Activated CD4-positive, alpha-beta memory T cell treated with anti-CD3 and anti-CD28 coated beads for 36 hours (primary cell): ENCODE measurements at regions not wholly inside any gene's neighbourhood (a gene's known extent, or its start where the extent isn't known, plus 50 kb on each side); places are given as distances from the start of the nearest gene placed in this dataset.

Source experiments
- CTCF ChIA-PET: fragments of 350-600 bp; sonication (Branson Sonifier 250); formaldehyde crosslinking; loops from one replicate; lab custom pipeline; 2021; ENCODE audit warnings: antibody characterized with exemption, inconsistent platforms; lab: Charles Lee
- POLR2A ChIA-PET: fragments of 350-600 bp; sonication (Branson Sonifier 250); formaldehyde crosslinking; loops from one replicate; lab custom pipeline; 2021; ENCODE audit warnings: antibody characterized with exemption; lab: Charles Lee
- DNase-seq: peaks from one replicate; pipeline ENCODE4 v3.0.0-alpha.2; 2020
- H3K27ac Mint-ChIP-seq: one replicate; pipeline ENCODE4 v1.8.0; 2021; ENCODE audit warnings: mixed read lengths
- H3K27me3 Mint-ChIP-seq: one replicate; pipeline ENCODE4 v1.8.0; 2021; ENCODE audit warnings: mixed read lengths
- H3K36me3 Mint-ChIP-seq: one replicate; pipeline ENCODE4 v1.8.0; 2021; ENCODE audit warnings: mixed read lengths
- H3K4me1 Mint-ChIP-seq: one replicate; pipeline ENCODE4 v1.8.0; 2021; ENCODE audit warnings: low read depth, mixed read lengths
- H3K4me3 Mint-ChIP-seq: one replicate; pipeline ENCODE4 v1.8.0; 2021; ENCODE audit warnings: mild to moderate bottlenecking, mixed read lengths
- H3K9me3 Mint-ChIP-seq: one replicate; pipeline ENCODE4 v1.8.0; 2021; ENCODE audit warnings: mixed read lengths
- intact Hi-C: fragments of 100-400 bp; cut with micrococcal nuclease; formaldehyde crosslinking; loops from one replicate; pipeline ENCODE4 v1.15.1; 2023

GRCh38 chr12:14157088-14157747, 175.8 kb upstream of the GRIN2B start:
- no peaks in the 10 kb centered on the region for H3K9me3 Mint-ChIP-seq
- H3K4me1 Mint-ChIP-seq: no peaks in the 10 kb centered on the region
- peaks cover 2% of the 10 kb centered on the region for H3K36me3 Mint-ChIP-seq
- POLR2A ChIA-PET: no interaction called here
- H3K27ac Mint-ChIP-seq: no peak overlapping the region
- H3K27me3 Mint-ChIP-seq: peaks cover 2% of the 10 kb centered on the region
- H3K4me3 Mint-ChIP-seq: no peak overlapping the region
- intact Hi-C loops: no loop called here
- DNase-seq: no peak
- CTCF ChIA-PET: interaction anchor here (0.7 to 2.5 kb wide), 2 partner anchors 11 to 451 kb away, joined by 3 to 15 read pairs; no protein-coding TSS in a partner anchor

DNA sequence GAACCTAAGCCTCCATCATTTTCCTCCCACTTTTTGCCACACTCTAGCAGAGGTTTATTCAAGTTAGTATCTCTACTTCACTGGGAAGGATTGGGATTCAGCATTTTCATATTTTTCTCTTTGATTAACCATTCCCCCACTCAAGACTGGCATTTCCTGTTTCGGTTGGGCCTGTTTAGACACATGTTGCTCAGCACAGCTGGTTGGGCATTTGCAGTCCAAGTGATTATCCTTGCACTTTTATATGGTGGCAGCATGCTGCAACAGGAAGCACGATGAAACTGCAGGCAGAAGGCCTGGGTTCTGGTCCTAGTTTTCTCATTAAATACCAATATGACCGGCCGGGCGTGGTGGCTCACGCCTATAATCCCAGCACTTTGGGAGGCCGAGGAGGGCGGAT, 182.9 kb upstream of the GRIN2B start:
- no peaks in the 10 kb centered on the region for H3K9me3 Mint-ChIP-seq
- intact Hi-C loops: no loop called here
- DNase-seq: no peak
- ChIA-PET CTCF (no interaction called here), POLR2A (no interaction called here)
- no peaks in the 10 kb centered on the region for H3K4me1 Mint-ChIP-seq
- H3K36me3 Mint-ChIP-seq: no peaks in the 10 kb centered on the region
- H3K4me3 Mint-ChIP-seq: no peak overlapping the region
- H3K27me3 Mint-ChIP-seq: no peaks in the 10 kb centered on the region
- H3K27ac Mint-ChIP-seq: no peak overlapping the region

DNA sequence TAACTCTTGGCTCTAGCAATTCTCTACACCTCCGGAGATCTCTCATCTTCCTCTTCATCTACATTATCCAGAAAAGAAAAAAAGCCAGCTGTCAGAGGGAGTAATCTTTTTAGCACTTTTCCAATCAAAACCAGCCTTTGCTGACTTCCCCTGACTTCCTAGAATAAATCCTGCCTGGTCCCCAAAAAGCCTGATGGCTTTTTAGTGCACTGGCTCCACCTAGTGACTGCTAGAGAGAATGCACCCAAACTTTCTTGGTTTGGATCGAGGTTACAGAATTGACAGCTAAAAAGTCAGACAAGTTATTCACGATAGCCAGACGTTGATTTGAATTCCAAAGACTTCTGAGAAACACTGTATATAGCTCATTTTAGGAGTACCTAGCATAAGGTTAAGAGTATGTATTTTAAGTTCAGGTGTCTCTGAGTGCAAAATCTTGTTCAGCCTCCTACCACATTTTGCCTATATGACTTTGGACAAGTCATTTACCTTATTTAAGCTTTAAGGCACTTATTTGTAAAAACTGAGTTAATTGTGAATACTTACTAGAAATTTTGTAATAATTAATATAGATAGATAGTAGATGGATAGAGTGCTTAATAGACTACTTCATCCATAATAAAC, 185.7 kb upstream of the GRIN2B start:
- peaks cover 4% of the 10 kb centered on the region for H3K27me3 Mint-ChIP-seq
- H3K9me3 Mint-ChIP-seq: no peaks in the 10 kb centered on the region
- H3K36me3 Mint-ChIP-seq: no peaks in the 10 kb centered on the region
- H3K27ac Mint-ChIP-seq: no peak overlapping the region
- H3K4me1 Mint-ChIP-seq: no peaks in the 10 kb centered on the region
- intact Hi-C loops: loop anchor here (1.0 to 5.0 kb wide), 2 partner anchors 303 to 805 kb away; no protein-coding TSS in a partner anchor
- H3K4me3 Mint-ChIP-seq: no peak overlapping the region
- DNase-seq: peak; percentile 53
- ChIA-PET CTCF (interaction anchor here (0.6 to 3.7 kb wide), 38 partner anchors 9 to 1330 kb away, joined by 3 to 48 read pairs (median 3); partner anchors contain the start of gene FAM234B), POLR2A (no interaction called here)

- Mint-ChIP-seq H3K4me3 (no peak overlapping the region), H3K9me3 (no peaks in the 10 kb centered on the region), H3K27ac (no peak overlapping the region), H3K4me1 (no peaks in the 10 kb centered on the region), H3K36me3 (no peaks in the 10 kb centered on the region), H3K27me3 (peaks cover 4% of the 10 kb centered on the region)
- ChIA-PET POLR2A (no interaction called here), CTCF (interaction anchor here (2.6 to 3.7 kb wide), 2 partner anchors 305 to 891 kb away, joined by 12 to 48 read pairs; no protein-coding TSS in a partner anchor)
- intact Hi-C loops: loop anchor here (5.0 kb wide), 1 partner anchor 807 kb away; no protein-coding TSS in a partner anchor
- DNase-seq: no peak
Observed at GRCh38 chr12:14169281-14169680, 187.9 kb upstream of the GRIN2B start.

DNA sequence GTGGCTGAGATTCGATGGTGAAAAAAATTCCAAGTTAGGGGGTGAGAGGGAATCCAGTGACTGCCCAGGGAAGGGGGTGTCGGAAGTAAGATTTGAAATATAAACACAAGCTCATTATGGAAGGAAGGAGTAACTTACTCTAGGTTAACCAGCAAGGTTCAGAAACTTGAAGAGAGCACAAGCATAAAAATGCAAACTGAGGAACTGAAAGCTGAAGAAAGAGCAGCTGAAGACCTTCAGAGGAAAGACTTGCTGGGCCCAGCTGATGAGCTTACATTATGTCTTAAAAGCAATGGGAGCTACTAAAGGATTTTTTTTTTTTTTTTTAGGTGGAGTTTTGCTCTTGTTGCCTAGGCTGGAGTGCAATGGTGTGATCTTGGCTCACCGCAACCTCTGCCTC, 189.7 kb upstream of the GRIN2B start:
- no peak overlapping the region for H3K27ac Mint-ChIP-seq
- intact Hi-C loops: no loop called here
- ChIA-PET CTCF (interaction anchor here (0.6 kb wide), 1 partner anchor 694 kb away, joined by 3 read pairs; no protein-coding TSS in a partner anchor), POLR2A (no interaction called here)
- H3K27me3 Mint-ChIP-seq: peaks cover 4% of the 10 kb centered on the region
- no peaks in the 10 kb centered on the region for H3K4me1 Mint-ChIP-seq
- H3K4me3 Mint-ChIP-seq: no peak overlapping the region
- H3K36me3 Mint-ChIP-seq: no peaks in the 10 kb centered on the region
- DNase-seq: no peak
- H3K9me3 Mint-ChIP-seq: no peaks in the 10 kb centered on the region

GRCh38 chr12:14175206-14175605, 190.3 kb upstream of the ATF7IP start:
- no peak overlapping the region for H3K27ac Mint-ChIP-seq
- DNase-seq: no peak
- no peak overlapping the region for H3K4me3 Mint-ChIP-seq
- peaks cover 4% of the 10 kb centered on the region for H3K27me3 Mint-ChIP-seq
- ChIA-PET CTCF (no interaction called here), POLR2A (no interaction called here)
- no peaks in the 10 kb centered on the region for H3K9me3 Mint-ChIP-seq
- intact Hi-C loops: no loop called here
- H3K4me1 Mint-ChIP-seq: no peaks in the 10 kb centered on the region
- no peaks in the 10 kb centered on the region for H3K36me3 Mint-ChIP-seq

GRCh38 chr12:14185427-14186192, 179.9 kb upstream of the ATF7IP start:
- H3K4me1 Mint-ChIP-seq: no peaks in the 10 kb centered on the region
- DNase-seq: peak; percentile 24
- intact Hi-C loops: loop anchor here (1.0 kb wide), 1 partner anchor 479 kb away; no protein-coding TSS in a partner anchor
- H3K9me3 Mint-ChIP-seq: no peaks in the 10 kb centered on the region
- ChIA-PET CTCF (interaction anchor here (0.5 to 2.7 kb wide), 24 partner anchors 12 to 1551 kb away, joined by 3 to 19 read pairs (median 3); partner anchors contain the start of gene ATF7IP), POLR2A (no interaction called here)
- H3K4me3 Mint-ChIP-seq: no peak overlapping the region
- no peaks in the 10 kb centered on the region for H3K36me3 Mint-ChIP-seq
- no peak overlapping the region for H3K27ac Mint-ChIP-seq
- H3K27me3 Mint-ChIP-seq: peaks cover 6% of the 10 kb centered on the region

- intact Hi-C loops: loop anchor here (1.0 kb wide), 1 partner anchor 478 kb away; no protein-coding TSS in a partner anchor
- DNase-seq: no peak
- H3K27ac Mint-ChIP-seq: no peak overlapping the region
- no peaks in the 10 kb centered on the region for H3K9me3 Mint-ChIP-seq
- H3K27me3 Mint-ChIP-seq: peaks cover 6% of the 10 kb centered on the region
- H3K4me1 Mint-ChIP-seq: no peaks in the 10 kb centered on the region
- ChIA-PET CTCF (interaction anchor here (0.7 to 2.7 kb wide), 17 partner anchors 12 to 1551 kb away, joined by 3 to 19 read pairs (median 3); no protein-coding TSS in a partner anchor), POLR2A (no interaction called here)
- H3K36me3 Mint-ChIP-seq: no peaks in the 10 kb centered on the region
- H3K4me3 Mint-ChIP-seq: no peak overlapping the region
Observed at GRCh38 chr12:14186193-14186502, 179.3 kb upstream of the ATF7IP start.

DNA sequence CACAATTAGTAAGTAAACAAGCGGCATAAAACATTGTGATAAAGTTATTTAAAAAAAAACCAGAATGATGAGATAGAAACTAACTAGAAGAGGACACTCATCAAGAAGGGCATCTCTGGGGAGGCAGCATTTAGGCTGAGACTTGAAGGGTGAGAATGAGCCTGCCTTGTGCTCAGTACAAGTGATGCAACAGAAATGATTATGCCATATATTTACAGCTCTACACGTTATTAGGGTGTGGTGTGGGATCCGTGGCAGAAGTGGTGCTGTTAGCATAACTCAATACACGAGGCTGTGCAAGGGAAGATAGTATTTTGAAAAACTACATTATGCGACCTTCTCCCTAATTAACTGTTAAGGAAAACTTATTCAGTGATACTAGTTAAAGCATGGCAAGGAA, 178.5 kb upstream of the ATF7IP start:
- no peak overlapping the region for H3K4me3 Mint-ChIP-seq
- no peak overlapping the region for H3K27ac Mint-ChIP-seq
- no peaks in the 10 kb centered on the region for H3K9me3 Mint-ChIP-seq
- ChIA-PET CTCF (interaction anchor here (0.6 to 2.7 kb wide), 7 partner anchors 13 to 478 kb away, joined by 3 to 19 read pairs (median 9); no protein-coding TSS in a partner anchor), POLR2A (no interaction called here)
- no peaks in the 10 kb centered on the region for H3K4me1 Mint-ChIP-seq
- peaks cover 5% of the 10 kb centered on the region for H3K27me3 Mint-ChIP-seq
- no peaks in the 10 kb centered on the region for H3K36me3 Mint-ChIP-seq
- DNase-seq: no peak
- intact Hi-C loops: no loop called here

- POLR2A ChIA-PET: no interaction called here
- H3K36me3 Mint-ChIP-seq: no peaks in the 10 kb centered on the region
- DNase-seq: no peak
- H3K27ac Mint-ChIP-seq: no peak overlapping the region
- peaks cover 5% of the 10 kb centered on the region for H3K27me3 Mint-ChIP-seq
- no peaks in the 10 kb centered on the region for H3K9me3 Mint-ChIP-seq
- CTCF ChIA-PET: interaction anchor here (0.6 to 2.5 kb wide), 3 partner anchors 48 to 449 kb away, joined by 3 to 15 read pairs (median 3); no protein-coding TSS in a partner anchor
- H3K4me1 Mint-ChIP-seq: no peaks in the 10 kb centered on the region
- intact Hi-C loops: no loop called here
- no peak overlapping the region for H3K4me3 Mint-ChIP-seq
Observed at GRCh38 chr12:14187966-14188365, 177.5 kb upstream of the ATF7IP start.

GRCh38 chr12:14188744-14189143, 176.7 kb upstream of the ATF7IP start:
- Mint-ChIP-seq H3K9me3 (no peaks in the 10 kb centered on the region), H3K36me3 (no peaks in the 10 kb centered on the region), H3K27me3 (peaks cover 5% of the 10 kb centered on the region), H3K4me3 (no peak overlapping the region), H3K4me1 (no peaks in the 10 kb centered on the region), H3K27ac (no peak overlapping the region)
- intact Hi-C loops: no loop called here
- DNase-seq: no peak
- ChIA-PET CTCF (interaction anchor here (0.7 kb wide), 1 partner anchor 49 kb away, joined by 3 read pairs; no protein-coding TSS in a partner anchor), POLR2A (no interaction called here)

GRCh38 chr12:14190694-14191093, 174.8 kb upstream of the ATF7IP start:
- POLR2A ChIA-PET: no interaction called here
- Mint-ChIP-seq H3K27me3 (peaks cover 5% of the 10 kb centered on the region), H3K4me3 (no peak overlapping the region), H3K36me3 (no peaks in the 10 kb centered on the region), H3K4me1 (no peaks in the 10 kb centered on the region), H3K27ac (no peak overlapping the region), H3K9me3 (no peaks in the 10 kb centered on the region)
- intact Hi-C loops: no loop called here
- no peak for DNase-seq
- CTCF ChIA-PET: no interaction called here
